ENCODE measurements at regions not wholly inside any gene's neighbourhood (a gene's known extent, or its start where the extent isn't known, plus 50 kb on each side); places are given as distances from the start of the nearest gene placed in this dataset.

GRCh38 chr9:80632041-80632440, 1057.3 kb downstream of the TLE1 start:
- no peak for TF ChIP-seq MYC (IDR thresholded peaks at IDR 0.05; ENCODE audit: low read depth, low read length)
- TF ChIP-seq, protein P1, sequence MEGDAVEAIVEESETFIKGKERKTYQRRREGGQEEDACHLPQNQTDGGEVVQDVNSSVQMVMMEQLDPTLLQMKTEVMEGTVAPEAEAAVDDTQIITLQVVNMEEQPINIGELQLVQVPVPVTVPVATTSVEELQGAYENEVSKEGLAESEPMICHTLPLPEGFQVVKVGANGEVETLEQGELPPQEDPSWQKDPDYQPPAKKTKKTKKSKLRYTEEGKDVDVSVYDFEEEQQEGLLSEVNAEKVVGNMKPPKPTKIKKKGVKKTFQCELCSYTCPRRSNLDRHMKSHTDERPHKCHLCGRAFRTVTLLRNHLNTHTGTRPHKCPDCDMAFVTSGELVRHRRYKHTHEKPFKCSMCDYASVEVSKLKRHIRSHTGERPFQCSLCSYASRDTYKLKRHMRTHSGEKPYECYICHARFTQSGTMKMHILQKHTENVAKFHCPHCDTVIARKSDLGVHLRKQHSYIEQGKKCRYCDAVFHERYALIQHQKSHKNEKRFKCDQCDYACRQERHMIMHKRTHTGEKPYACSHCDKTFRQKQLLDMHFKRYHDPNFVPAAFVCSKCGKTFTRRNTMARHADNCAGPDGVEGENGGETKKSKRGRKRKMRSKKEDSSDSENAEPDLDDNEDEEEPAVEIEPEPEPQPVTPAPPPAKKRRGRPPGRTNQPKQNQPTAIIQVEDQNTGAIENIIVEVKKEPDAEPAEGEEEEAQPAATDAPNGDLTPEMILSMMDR (IDR thresholded peaks at IDR 0.05; ENCODE audit: low read depth, low read length), result no peak
- no peak for TF ChIP-seq MAX (IDR thresholded peaks at IDR 0.05; ENCODE audit: low read depth, low read length)
- no peak for TF ChIP-seq POLR2A (IDR thresholded peaks at IDR 0.05; ENCODE audit: extremely low read depth, insufficient read length)
- DNase-seq (ENCODE audit: low read depth), result no peak
- H3K4me3 ChIP-seq (ENCODE audit: low read depth, low read length), result no peak overlapping the region

- no peak for DNase-seq (ENCODE audit: low read depth)
- no peak for TF ChIP-seq MAX (IDR thresholded peaks at IDR 0.05; ENCODE audit: low read depth, low read length)
- no peak for TF ChIP-seq POLR2A (IDR thresholded peaks at IDR 0.05; ENCODE audit: extremely low read depth, insufficient read length)
- no peak for TF ChIP-seq MYC (IDR thresholded peaks at IDR 0.05; ENCODE audit: low read depth, low read length)
- TF ChIP-seq, protein P1 (IDR thresholded peaks at IDR 0.05; ENCODE audit: low read depth, low read length), result no peak
- no peak overlapping the region for H3K4me3 ChIP-seq (ENCODE audit: low read depth, low read length)
Observed at GRCh38 chr9:80622508-80622907, 1050.7 kb downstream of the TLE4 start.

DNA sequence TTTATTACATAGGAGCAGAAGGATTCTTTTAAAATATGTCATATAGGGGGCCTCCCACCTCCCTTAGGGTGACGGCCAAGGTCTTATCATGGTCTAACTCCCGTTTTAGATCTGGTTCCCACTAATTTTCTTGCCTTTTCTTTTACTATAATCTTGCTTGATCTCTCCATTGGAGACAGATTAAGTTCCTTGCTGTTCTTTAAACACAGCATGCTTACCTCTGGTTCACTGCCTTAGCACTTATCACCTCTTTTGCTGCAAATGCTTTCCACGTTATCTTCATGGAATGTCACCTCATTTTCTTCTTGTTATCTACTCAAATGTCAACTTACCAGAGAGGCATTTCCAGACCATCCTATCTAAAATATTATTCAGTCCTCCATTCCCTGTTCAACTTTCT, 1047.6 kb downstream of the TLE4 start:
- no peak overlapping the region for H3K4me3 ChIP-seq (ENCODE audit: low read depth, low read length)
- DNase-seq (ENCODE audit: low read depth), result no peak
- TF ChIP-seq MAX (IDR thresholded peaks at IDR 0.05; ENCODE audit: low read depth, low read length) (no peak), POLR2A (IDR thresholded peaks at IDR 0.05; ENCODE audit: extremely low read depth, insufficient read length) (no peak), MYC (IDR thresholded peaks at IDR 0.05; ENCODE audit: low read depth, low read length) (no peak)
- TF ChIP-seq, protein P1 (IDR thresholded peaks at IDR 0.05; ENCODE audit: low read depth, low read length), result no peak

GRCh38 chr9:80615964-80616363, 1044.2 kb downstream of the TLE4 start:
- no peak for DNase-seq (ENCODE audit: low read depth)
- TF ChIP-seq POLR2A (IDR thresholded peaks at IDR 0.05; ENCODE audit: extremely low read depth, insufficient read length), result no peak
- TF ChIP-seq, protein P1 (IDR thresholded peaks at IDR 0.05; ENCODE audit: low read depth, low read length), result no peak
- TF ChIP-seq MYC (IDR thresholded peaks at IDR 0.05; ENCODE audit: low read depth, low read length), result no peak
- no peak for TF ChIP-seq MAX (IDR thresholded peaks at IDR 0.05; ENCODE audit: low read depth, low read length)
- H3K4me3 ChIP-seq (ENCODE audit: low read depth, low read length), result no peak overlapping the region

GRCh38 chr9:80605793-80606192, 1034.0 kb downstream of the TLE4 start:
- H3K4me3 ChIP-seq (ENCODE audit: low read depth, low read length), result no peak overlapping the region
- no peak for TF ChIP-seq MAX (IDR thresholded peaks at IDR 0.05; ENCODE audit: low read depth, low read length)
- TF ChIP-seq POLR2A (IDR thresholded peaks at IDR 0.05; ENCODE audit: extremely low read depth, insufficient read length), result no peak
- no peak for TF ChIP-seq MYC (IDR thresholded peaks at IDR 0.05; ENCODE audit: low read depth, low read length)
- TF ChIP-seq, protein P1 (IDR thresholded peaks at IDR 0.05; ENCODE audit: low read depth, low read length), result no peak
- no peak for DNase-seq (ENCODE audit: low read depth)

DNA sequence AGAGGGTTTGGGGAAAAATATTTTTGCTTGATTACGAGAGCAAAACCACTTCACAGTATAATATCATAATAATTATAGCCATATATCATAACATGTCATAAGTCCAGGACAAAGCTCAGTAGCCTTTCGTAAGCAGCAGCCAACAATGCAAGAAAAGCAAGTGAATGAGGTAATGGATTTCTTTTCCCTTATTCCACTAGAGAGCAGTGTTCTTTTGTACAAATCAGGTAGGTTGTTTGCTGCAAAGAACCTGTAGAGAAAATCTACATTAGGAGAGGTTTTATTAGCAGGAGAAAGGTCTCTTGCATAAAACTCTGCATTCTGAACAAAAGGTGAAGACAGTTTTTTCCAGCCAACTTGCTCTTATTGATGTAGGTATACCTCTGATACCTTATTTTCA, 1033.4 kb downstream of the TLE4 start:
- DNase-seq (ENCODE audit: low read depth), result peak; percentile 11
- no peak overlapping the region for H3K4me3 ChIP-seq (ENCODE audit: low read depth, low read length)
- TF ChIP-seq MYC (IDR thresholded peaks at IDR 0.05; ENCODE audit: low read depth, low read length), result no peak
- no peak for TF ChIP-seq POLR2A (IDR thresholded peaks at IDR 0.05; ENCODE audit: extremely low read depth, insufficient read length)
- no peak for TF ChIP-seq MAX (IDR thresholded peaks at IDR 0.05; ENCODE audit: low read depth, low read length)
- TF ChIP-seq, protein P1 (IDR thresholded peaks at IDR 0.05; ENCODE audit: low read depth, low read length), result no peak
